Fibroblast of lung (primary cell): ENCODE measurements at regions not wholly inside any gene's neighbourhood (a gene's known extent, or its start where the extent isn't known, plus 50 kb on each side); places are given as distances from the start of the nearest gene placed in this dataset.

Experiments used
- EZH2 ChIP-seq: IDR thresholded peaks from 2 replicates; pipeline ENCODE4 v1.5.1; 2012; ENCODE audit warnings: low read length, control low read depth, mild to moderate bottlenecking; ENCODE audit errors: missing control alignments
- TF ChIP-seq, protein P1 (sequence below), 2 donors: IDR thresholded peaks in 1 of 2; conservative IDR thresholded peaks in 1 of 2; 1 replicate in 1 of 2; 2 replicates in 1 of 2; pipeline ENCODE4 v1.5.1; 2011 to 2012; ENCODE audit warnings: low read length in 2 of 2, control low read depth in 1 of 2, inconsistent platforms in 1 of 2, low read depth in 1 of 2, mild to moderate bottlenecking in 1 of 2

DNA sequence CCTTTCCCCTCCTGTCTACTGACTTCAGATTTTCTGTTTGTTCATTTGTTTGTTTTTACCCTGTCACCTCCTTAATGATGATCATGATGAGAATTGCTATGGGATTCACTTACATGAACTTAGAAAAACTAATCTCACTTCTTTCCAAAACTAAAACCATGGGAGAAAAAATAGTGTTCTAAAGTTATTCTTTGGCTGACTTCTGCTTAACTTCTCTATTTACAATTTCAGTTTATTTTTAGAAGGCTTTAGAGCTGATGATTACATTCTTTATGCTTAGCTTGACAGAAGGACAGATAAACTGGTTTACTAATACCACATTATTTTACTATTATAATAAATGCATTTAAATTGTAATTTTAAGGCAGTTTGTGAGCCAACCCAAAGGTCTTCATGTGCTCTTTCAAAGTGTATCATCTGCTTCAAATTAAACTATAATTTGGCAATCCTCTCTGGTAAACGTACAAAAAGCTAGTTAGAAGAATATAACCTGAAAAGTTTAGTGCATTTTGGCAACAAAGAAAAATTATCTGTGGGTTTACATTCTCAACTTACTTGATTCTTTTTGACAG is 676.8 kb upstream of the UBE2E2 start:
- TF ChIP-seq EZH2: no peak
- TF ChIP-seq, protein P1, sequence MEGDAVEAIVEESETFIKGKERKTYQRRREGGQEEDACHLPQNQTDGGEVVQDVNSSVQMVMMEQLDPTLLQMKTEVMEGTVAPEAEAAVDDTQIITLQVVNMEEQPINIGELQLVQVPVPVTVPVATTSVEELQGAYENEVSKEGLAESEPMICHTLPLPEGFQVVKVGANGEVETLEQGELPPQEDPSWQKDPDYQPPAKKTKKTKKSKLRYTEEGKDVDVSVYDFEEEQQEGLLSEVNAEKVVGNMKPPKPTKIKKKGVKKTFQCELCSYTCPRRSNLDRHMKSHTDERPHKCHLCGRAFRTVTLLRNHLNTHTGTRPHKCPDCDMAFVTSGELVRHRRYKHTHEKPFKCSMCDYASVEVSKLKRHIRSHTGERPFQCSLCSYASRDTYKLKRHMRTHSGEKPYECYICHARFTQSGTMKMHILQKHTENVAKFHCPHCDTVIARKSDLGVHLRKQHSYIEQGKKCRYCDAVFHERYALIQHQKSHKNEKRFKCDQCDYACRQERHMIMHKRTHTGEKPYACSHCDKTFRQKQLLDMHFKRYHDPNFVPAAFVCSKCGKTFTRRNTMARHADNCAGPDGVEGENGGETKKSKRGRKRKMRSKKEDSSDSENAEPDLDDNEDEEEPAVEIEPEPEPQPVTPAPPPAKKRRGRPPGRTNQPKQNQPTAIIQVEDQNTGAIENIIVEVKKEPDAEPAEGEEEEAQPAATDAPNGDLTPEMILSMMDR (conservative IDR thresholded peaks at IDR 0.05 in 1 of 2, IDR thresholded peaks at IDR 0.05 in 1 of 2; ENCODE audit: low read depth in 1 of 2, low read length in 2 of 2): no peak
